Prostate gland (tissue), 2 donors: ENCODE measurements at regions not wholly inside any gene's neighbourhood (a gene's known extent, or its start where the extent isn't known, plus 50 kb on each side); places are given as distances from the start of the nearest gene placed in this dataset.
A peak's percentile ranks its signal among the peaks of the same experiment; 100 is the strongest.

Source experiments
- DNase-seq: peaks from one replicate; pipeline ENCODE4 v3.0.0-alpha.2; 2019; ENCODE audit warnings: low spot score
- H3K27ac ChIP-seq, 2 donors: fragments of 200-600 bp; sonication (generic); 2 replicates each; pipeline ENCODE4 v1.5.1; 2017 to 2019
- H3K27me3 ChIP-seq: fragments of 200-600 bp; sonication (generic); replicated peaks from 2 replicates; pipeline ENCODE4 v1.5.1; 2019; ENCODE audit not compliant: insufficient read depth
- H3K36me3 ChIP-seq, 2 donors: fragments of 200-600 bp; sonication (generic); 1 replicate in 1 of 2; 2 replicates in 1 of 2; pipeline versions ENCODE4 v1.5.1 to v1.8.1; 2017 to 2019
- H3K4me1 ChIP-seq: fragments of 200-600 bp; sonication (generic); replicated peaks from 2 replicates; pipeline ENCODE4 v1.5.1; 2019
- H3K4me3 ChIP-seq, 2 donors: fragments of 200-600 bp; sonication (generic); 2 replicates each; pipeline ENCODE4 v1.5.1; 2017 to 2019
- H3K9me3 ChIP-seq: fragments of 200-600 bp; sonication (generic); 2 replicates; pipeline ENCODE4 v1.5.1; 2017
- CTCF ChIP-seq, 4 experiments: fragments of 200-600 bp in 2 of 4; fragments of 450-650 bp in 2 of 4; sonication (generic) in 2 of 4; IDR thresholded peaks; 1 replicate in 3 of 4; 2 replicates in 1 of 4; pipeline ENCODE4 v1.5.1; 2016 to 2019; ENCODE audit warnings: antibody characterized with exemption in 4 of 4, mild to moderate bottlenecking in 2 of 4, moderate library complexity in 2 of 4
- POLR2A ChIP-seq: fragments of 450-650 bp; IDR thresholded peaks from one replicate; pipeline ENCODE4 v1.6.1; 2016; ENCODE audit warnings: antibody characterized with exemption, mild to moderate bottlenecking
- POLR2AphosphoS5 ChIP-seq: sonication (generic); formaldehyde crosslinking; IDR thresholded peaks from one replicate; pipeline ENCODE4 v1.6.1; 2017; ENCODE audit warnings: antibody characterized with exemption
- WGBS: methylation state at CpG from one replicate; pipeline ENCODE4 v1.1.5; 2018; 5-methylcytosine and 5-hydroxymethylcytosine counted together
- intact Hi-C: fragments of 100-400 bp; cut with DNase I; formaldehyde crosslinking; loops from one replicate; pipeline ENCODE4 v1.14.2; 2022

GRCh38 chr17:72357764-72358365, 237.0 kb downstream of the SOX9 start:
- H3K36me3 ChIP-seq = no peaks in the 10 kb centered on the region
- H3K27ac ChIP-seq = no peak overlapping the region
- intact Hi-C loops = no loop called here
- TF ChIP-seq POLR2A (no peak), CTCF (IDR thresholded peaks at IDR 0.05) (no peak), POLR2AphosphoS5 (no peak)
- no peaks in the 10 kb centered on the region for H3K9me3 ChIP-seq
- no peaks in the 10 kb centered on the region for H3K27me3 ChIP-seq
- H3K4me1 ChIP-seq = peaks cover 8% of the 10 kb centered on the region
- DNase-seq = no peak
- H3K4me3 ChIP-seq = no peak overlapping the region
- WGBS = 97% methylated on average over 3 of the region's 3 CpGs

- H3K4me1 ChIP-seq = peaks cover 7% of the 10 kb centered on the region
- no peak overlapping the region for H3K27ac ChIP-seq
- TF ChIP-seq POLR2A (no peak), POLR2AphosphoS5 (no peak), CTCF (IDR thresholded peaks at IDR 0.05) (no peak)
- no peaks in the 10 kb centered on the region for H3K9me3 ChIP-seq
- H3K36me3 ChIP-seq = no peaks in the 10 kb centered on the region
- H3K4me3 ChIP-seq = no peak overlapping the region
- DNase-seq = no peak
- no peaks in the 10 kb centered on the region for H3K27me3 ChIP-seq
- intact Hi-C loops = no loop called here
Observed at GRCh38 chr17:72358465-72358864, 237.6 kb downstream of the SOX9 start.

GRCh38 chr17:72359274-72359673, 238.5 kb downstream of the SOX9 start:
- Histone ChIP-seq H3K4me1 (no peaks in the 10 kb centered on the region), H3K27me3 (no peaks in the 10 kb centered on the region), H3K4me3 (no peak overlapping the region), H3K27ac (no peak overlapping the region), H3K36me3 (no peaks in the 10 kb centered on the region), H3K9me3 (no peaks in the 10 kb centered on the region)
- 57% methylated on average over 2 of the region's 2 CpGs for WGBS
- peak; percentile 27 for DNase-seq
- TF ChIP-seq POLR2AphosphoS5 (peak; percentile 32), CTCF (IDR thresholded peaks at IDR 0.05) (no peak), POLR2A (no peak)
- intact Hi-C loops = no loop called here

GRCh38 chr17:72359811-72360210, 239.0 kb downstream of the SOX9 start:
- intact Hi-C loops = no loop called here
- TF ChIP-seq POLR2AphosphoS5 (no peak), CTCF (IDR thresholded peaks at IDR 0.05) (no peak), POLR2A (no peak)
- DNase-seq = no peak
- Histone ChIP-seq H3K4me1 (no peaks in the 10 kb centered on the region), H3K4me3 (no peak overlapping the region), H3K27me3 (no peaks in the 10 kb centered on the region), H3K27ac (no peak overlapping the region), H3K9me3 (no peaks in the 10 kb centered on the region), H3K36me3 (no peaks in the 10 kb centered on the region)
- 84% methylated on average over 5 of the region's 5 CpGs for WGBS

GRCh38 chr17:72360386-72360940, 239.6 kb downstream of the SOX9 start:
- 57% methylated on average over 6 of the region's 6 CpGs for WGBS
- Histone ChIP-seq H3K27me3 (no peaks in the 10 kb centered on the region), H3K27ac (no peak overlapping the region), H3K4me3 (no peak overlapping the region), H3K9me3 (no peaks in the 10 kb centered on the region), H3K4me1 (no peaks in the 10 kb centered on the region), H3K36me3 (no peaks in the 10 kb centered on the region)
- TF ChIP-seq POLR2AphosphoS5 (no peak), CTCF (IDR thresholded peaks at IDR 0.05) (no peak), POLR2A (no peak)
- intact Hi-C loops = no loop called here
- no peak for DNase-seq
